GM19035 (cell line): ENCODE measurements at regions not wholly inside any gene's neighbourhood (a gene's known extent, or its start where the extent isn't known, plus 50 kb on each side); places are given as distances from the start of the nearest gene placed in this dataset.

Source experiments
- ATAC-seq: cut with Tn5 transposase; IDR thresholded peaks from one replicate; pipeline ENCODE4 v1.9.1; 2021; ENCODE audit not compliant: unreplicated experiment

- ATAC-seq: no peak
These were observed 1131.8 kb downstream of the GRIK2 start for GRCh38 chr6:102525336-102525735.

- ATAC-seq: no peak
These were observed 1127.5 kb downstream of the GRIK2 start for GRCh38 chr6:102520966-102521365.

GRCh38 chr6:102517506-102517905 lies 1124.0 kb downstream of the GRIK2 start:
- no peak for ATAC-seq

GRCh38 chr6:102501615-102502014 lies 1108.1 kb downstream of the GRIK2 start:
- ATAC-seq: no peak

DNA sequence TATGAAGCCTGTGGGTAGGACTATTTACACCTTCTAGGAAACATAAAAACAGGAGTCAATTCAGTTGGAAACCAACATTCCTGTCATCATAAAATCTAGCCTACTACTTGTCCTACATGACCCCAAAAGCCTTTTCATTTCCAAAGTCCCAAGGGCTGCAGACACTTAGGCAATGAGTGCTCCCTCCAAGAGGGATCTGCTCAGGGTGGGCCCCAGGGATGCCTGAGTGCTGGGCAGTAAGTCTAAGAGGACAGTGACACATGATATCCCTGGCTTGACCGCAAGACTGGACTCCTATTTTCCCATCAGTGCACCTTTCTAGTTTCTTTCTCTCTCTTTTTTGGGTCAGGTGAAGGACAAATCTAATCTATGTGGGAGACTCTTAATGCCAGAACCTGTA lies 1101.3 kb downstream of the GRIK2 start:
- ATAC-seq: no peak

GRCh38 chr6:102493485-102493884 lies 1100.0 kb downstream of the GRIK2 start:
- ATAC-seq: no peak

GRCh38 chr6:102488729-102489128 lies 1095.2 kb downstream of the GRIK2 start:
- no peak for ATAC-seq

GRCh38 chr6:102485480-102485879 lies 1092.0 kb downstream of the GRIK2 start:
- no peak for ATAC-seq

DNA sequence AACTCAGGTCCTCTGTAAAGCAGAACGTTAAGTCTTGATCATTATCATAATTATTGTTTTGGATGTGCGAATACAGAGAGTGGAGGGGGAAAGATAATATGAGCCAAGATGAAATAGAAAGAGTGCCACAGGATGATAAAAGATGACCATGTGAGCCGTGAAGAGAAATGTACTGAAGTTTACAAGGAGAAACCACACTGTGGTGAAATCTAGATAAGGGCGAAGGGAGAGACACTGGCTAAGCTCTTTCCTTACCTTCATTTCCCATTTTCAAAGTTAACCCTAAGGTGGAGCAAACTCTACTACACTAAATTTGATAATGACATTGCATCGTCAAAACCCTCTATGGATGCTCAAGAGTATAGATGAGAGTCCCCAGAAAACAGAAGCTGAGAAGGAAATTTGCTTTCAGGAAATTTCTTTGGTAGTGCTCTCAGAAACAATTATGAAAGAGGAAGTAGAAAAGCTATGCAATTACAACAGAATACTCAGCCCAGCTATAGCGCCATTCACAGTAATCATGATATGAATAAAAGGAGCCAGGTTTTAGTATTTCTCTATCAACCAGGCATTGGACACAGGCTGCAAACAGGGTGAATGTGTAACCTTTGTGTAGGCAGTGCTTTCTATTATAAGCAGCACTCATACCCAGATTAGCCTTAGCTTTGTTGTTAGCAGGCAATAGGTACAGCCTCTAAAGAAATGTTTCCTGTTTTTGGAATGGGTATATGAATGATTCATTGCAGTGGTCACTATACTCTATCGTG lies 1080.7 kb downstream of the GRIK2 start:
- no peak for ATAC-seq

DNA sequence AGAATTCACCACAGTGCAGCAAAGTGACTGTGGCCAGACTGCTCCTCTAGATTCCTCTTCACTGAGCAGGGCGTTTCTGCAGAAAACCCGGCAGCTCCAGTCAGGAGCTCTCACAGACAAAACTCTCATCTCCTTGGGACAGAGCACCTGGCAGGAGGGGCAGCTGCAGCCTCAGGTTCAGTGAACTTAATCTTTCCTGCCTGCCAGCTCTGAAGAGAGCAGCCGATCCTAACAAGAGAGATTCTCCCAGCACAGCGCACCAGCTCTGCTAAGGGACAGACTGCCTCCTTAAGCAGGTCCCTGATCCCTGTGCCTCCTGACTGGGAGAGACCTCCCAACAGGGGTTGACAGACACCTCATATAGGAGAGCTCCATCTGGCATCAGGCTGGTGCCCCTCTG lies 1065.5 kb downstream of the GRIK2 start:
- no peak for ATAC-seq

DNA sequence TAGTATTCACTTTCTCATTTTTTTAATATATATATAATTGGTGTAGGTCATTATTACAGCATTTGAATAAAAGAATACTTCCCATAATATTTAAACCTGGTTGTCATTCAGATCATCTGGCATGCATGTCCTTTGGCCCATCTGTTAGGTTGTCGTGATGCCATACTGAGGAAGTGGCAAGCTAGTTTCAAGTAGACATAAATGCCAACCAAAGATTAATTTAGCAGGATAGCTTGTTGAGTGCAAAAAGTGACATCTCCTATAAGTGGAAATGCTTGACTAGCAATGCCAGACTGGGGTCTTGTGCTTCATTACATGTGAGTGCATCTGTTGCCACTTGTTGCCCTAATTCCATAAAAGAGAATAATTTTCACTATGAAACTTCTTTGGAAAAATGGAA lies 1044.7 kb downstream of the GRIK2 start:
- ATAC-seq: no peak

- ATAC-seq: no peak
These were observed 1024.0 kb downstream of the GRIK2 start for GRCh38 chr6:102417368-102417998.

- ATAC-seq: no peak
These were observed 1022.4 kb downstream of the GRIK2 start for GRCh38 chr6:102415891-102416290.

DNA sequence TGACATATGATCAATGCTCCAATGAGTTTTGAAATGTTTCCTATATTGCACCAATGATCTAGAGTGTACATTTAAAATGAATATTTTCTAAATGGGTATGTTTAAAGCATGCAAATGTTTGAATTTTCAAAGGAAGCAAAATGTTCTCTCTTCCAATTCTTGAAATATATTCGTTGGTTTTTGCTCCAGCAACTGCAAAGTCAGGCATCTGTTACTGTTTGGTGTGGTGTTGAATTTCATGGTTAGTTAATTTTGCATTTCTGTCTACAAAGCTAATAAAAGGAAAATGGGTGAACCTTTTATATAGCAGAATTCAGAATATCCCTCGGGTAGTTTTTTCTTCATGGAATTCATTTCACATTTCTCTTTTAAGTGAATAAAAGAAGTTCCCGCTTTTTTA lies 1018.3 kb downstream of the GRIK2 start:
- ATAC-seq: no peak

- no peak for ATAC-seq
These were observed 1014.6 kb downstream of the GRIK2 start for GRCh38 chr6:102407886-102408741.

DNA sequence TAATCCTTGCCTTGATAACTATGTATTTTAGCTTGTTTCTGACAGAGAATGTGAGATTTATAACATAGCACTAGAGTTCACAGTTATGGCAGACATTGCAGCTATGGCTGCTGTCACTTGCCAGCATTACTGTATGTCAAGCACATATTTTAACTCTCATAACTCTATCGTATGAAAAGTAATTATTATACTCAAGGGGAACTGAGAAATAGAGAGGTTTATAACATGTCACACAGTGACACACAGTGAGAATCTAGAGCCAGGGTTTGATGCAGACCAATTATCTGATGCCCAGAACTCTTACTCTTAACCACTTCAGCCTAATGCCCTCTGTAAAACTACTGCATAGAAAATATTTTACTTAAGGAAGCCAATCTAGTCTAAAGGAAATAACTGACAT lies 1012.4 kb downstream of the GRIK2 start:
- no peak for ATAC-seq

DNA sequence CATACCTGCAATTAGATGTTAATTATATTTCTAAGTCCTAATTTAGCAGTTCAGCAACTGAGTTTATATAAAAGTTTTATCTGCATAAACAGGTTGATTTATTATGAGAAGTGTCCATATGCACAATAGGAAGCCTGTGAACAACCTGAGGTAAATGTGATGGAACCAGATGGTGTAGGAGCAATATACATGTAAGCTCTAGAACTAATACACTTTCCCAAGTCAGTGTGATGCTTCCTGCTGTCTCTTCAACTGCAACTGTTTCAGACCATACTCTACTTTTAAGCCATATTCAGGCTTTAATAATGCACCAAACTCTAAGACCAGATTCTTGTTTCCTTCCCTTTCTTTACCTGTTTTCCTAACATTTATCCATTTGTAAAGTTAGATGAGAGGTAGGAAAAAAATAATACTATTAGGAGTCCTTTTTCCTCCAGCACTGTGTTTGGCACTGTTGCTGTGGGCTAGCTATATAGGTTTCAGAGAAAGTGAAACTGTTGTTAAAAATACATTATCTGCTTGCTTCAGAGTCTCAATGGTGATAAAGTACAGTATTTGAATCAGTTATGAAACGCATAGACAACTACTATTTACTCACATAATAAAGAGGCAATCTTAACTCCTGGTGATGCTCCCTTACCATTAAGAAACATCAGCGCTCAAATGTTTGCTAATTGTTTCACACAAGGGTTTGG lies 1009.3 kb downstream of the GRIK2 start:
- ATAC-seq: no peak

- ATAC-seq: no peak
These were observed 1005.4 kb downstream of the GRIK2 start for GRCh38 chr6:102398788-102399390.

GRCh38 chr6:102390541-102390940 lies 997.0 kb downstream of the GRIK2 start:
- ATAC-seq: no peak

DNA sequence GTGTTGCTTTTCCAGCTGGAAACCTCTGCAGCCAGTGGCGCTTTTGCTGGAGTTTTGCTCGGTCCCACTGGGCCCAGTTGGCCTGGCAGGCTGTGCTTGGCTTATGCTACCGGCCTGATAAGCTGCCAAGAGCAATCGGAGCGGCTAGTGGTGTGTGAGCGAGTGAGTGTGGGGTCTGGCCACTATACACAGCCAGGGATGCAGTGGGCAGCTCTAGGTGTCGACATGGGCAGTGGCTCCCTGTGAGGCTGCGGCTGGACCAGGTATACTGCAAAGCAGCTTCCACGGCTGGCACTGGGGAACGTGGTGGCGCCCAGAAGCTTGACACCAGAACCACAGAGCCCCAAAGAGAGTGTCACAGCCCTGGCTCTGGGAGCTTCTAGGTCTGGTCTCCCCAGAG lies 996.5 kb downstream of the GRIK2 start:
- no peak for ATAC-seq
